ENCODE measurements at regions not wholly inside any gene's neighbourhood (a gene's known extent, or its start where the extent isn't known, plus 50 kb on each side); places are given as distances from the start of the nearest gene placed in this dataset.

- Histone ChIP-seq H2BK5ac (ENCODE audit: low read length) (no peak overlapping the region), H3K4me3 (ENCODE audit: low read length in 2 of 2) (no peak overlapping the region), H3K18ac (ENCODE audit: low read length) (no peak overlapping the region), H3K4me2 (ENCODE audit: insufficient read depth, low read length, poor library complexity, severe bottlenecking) (no peak overlapping the region), H2BK120ac (ENCODE audit: low read depth, low read length) (no peak overlapping the region), H3K4ac (ENCODE audit: low read length) (no peak overlapping the region), H3K9ac (ENCODE audit: low read depth, low read length, poor library complexity) (no peak overlapping the region), H3K4me1 (ENCODE audit: control insufficient read depth in 2 of 2, insufficient read depth in 1 of 2, low read depth in 1 of 2, low read length in 2 of 2) (peaks cover 0 to 4% of the 10 kb centered on the region in 2 donors), H2BK15ac (ENCODE audit: low read length) (no peak overlapping the region), H4K8ac (ENCODE audit: low read depth, low read length) (no peak overlapping the region), H2AFZ (ENCODE audit: low read length) (no peak overlapping the region), H3K36me3 (replicated peaks in 1 of 2; ENCODE audit: control insufficient read depth in 2 of 2, insufficient read depth in 2 of 2, low read length in 2 of 2) (no peaks in the 10 kb centered on the region), H4K91ac (ENCODE audit: low read depth, low read length, poor library complexity) (no peak overlapping the region), H3K23ac (ENCODE audit: low read depth, low read length, poor library complexity) (no peak overlapping the region), H2AK5ac (ENCODE audit: low read depth, low read length) (no peak overlapping the region), H3K79me1 (ENCODE audit: low read depth, low read length) (no peaks in the 10 kb centered on the region), H3K9me3 (replicated peaks in 1 of 2; ENCODE audit: control insufficient read depth in 2 of 2, insufficient read depth in 1 of 2, low read depth in 1 of 2, low read length in 2 of 2) (no peaks in the 10 kb centered on the region), H3K14ac (ENCODE audit: low read length) (no peak overlapping the region), H3K27ac (replicated peaks; ENCODE audit: low read length) (no peak overlapping the region), H3K27me3 (ENCODE audit: control insufficient read depth in 3 of 3, insufficient read depth in 3 of 3, low read depth in 1 of 3, low read length in 3 of 3) (no peaks in the 10 kb centered on the region), H2BK12ac (ENCODE audit: low read length) (no peak overlapping the region)
- no peak for DNase-seq (ENCODE audit: low spot score)
- no CpG with 5 or more reads among the region's 4 CpGs for WGBS, 2 donors (ENCODE audit: extremely low coverage in 2 of 2, insufficient read length in 2 of 2, insufficient replicate concordance in 1 of 2)
Observed at GRCh38 chr7:22890773-22891172, 68.1 kb upstream of the TOMM7 start.

DNA sequence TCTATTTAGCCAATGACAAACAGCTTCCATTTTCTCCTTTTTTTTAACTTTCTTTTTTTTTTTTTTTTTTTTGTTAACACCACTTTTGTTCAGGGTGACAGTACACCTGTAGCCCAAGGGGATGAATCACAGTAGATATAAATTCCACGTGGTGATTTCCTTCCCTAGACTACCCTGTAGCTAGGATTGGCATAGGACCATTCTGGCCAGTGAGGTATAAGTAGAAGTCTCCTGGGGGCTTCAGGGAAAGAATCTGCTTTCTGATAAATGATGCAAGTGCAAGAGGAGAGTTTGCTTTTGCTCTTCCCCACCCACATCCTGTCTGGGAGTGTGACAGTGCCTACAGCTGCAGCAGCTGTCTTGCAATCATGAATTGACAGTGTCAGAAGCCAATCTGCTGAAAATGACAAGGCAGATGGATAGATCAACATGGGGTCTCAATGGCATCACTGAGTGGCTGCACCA, 63.2 kb upstream of the TOMM7 start:
- no peak overlapping the region for H3K23ac ChIP-seq (ENCODE audit: low read depth, low read length, poor library complexity)
- no peak overlapping the region for H3K4me3 ChIP-seq (ENCODE audit: low read length in 2 of 2)
- no peak overlapping the region for H3K14ac ChIP-seq (ENCODE audit: low read length)
- no peak overlapping the region for H2BK15ac ChIP-seq (ENCODE audit: low read length)
- H3K9me3 ChIP-seq (replicated peaks in 1 of 2; ENCODE audit: control insufficient read depth in 2 of 2, insufficient read depth in 1 of 2, low read depth in 1 of 2, low read length in 2 of 2) = no peaks in the 10 kb centered on the region
- H2AFZ ChIP-seq (ENCODE audit: low read length) = peak overlapping the region; percentile 52
- no peak overlapping the region for H2BK12ac ChIP-seq (ENCODE audit: low read length)
- H3K27ac ChIP-seq (replicated peaks; ENCODE audit: low read length) = no peak overlapping the region
- H2BK120ac ChIP-seq (ENCODE audit: low read depth, low read length) = no peak overlapping the region
- no peak overlapping the region for H4K91ac ChIP-seq (ENCODE audit: low read depth, low read length, poor library complexity)
- H3K36me3 ChIP-seq (replicated peaks in 1 of 2; ENCODE audit: control insufficient read depth in 2 of 2, insufficient read depth in 2 of 2, low read length in 2 of 2) = no peaks in the 10 kb centered on the region
- H3K18ac ChIP-seq (ENCODE audit: low read length) = no peak overlapping the region
- no peak overlapping the region for H4K8ac ChIP-seq (ENCODE audit: low read depth, low read length)
- no peak overlapping the region for H2AK5ac ChIP-seq (ENCODE audit: low read depth, low read length)
- H3K4me1 ChIP-seq (ENCODE audit: control insufficient read depth in 2 of 2, insufficient read depth in 1 of 2, low read depth in 1 of 2, low read length in 2 of 2) = peaks cover 0 to 4% of the 10 kb centered on the region in 2 donors
- no peaks in the 10 kb centered on the region for H3K27me3 ChIP-seq (ENCODE audit: control insufficient read depth in 3 of 3, insufficient read depth in 3 of 3, low read depth in 1 of 3, low read length in 3 of 3)
- no peak overlapping the region for H3K9ac ChIP-seq (ENCODE audit: low read depth, low read length, poor library complexity)
- H3K4me2 ChIP-seq (ENCODE audit: insufficient read depth, low read length, poor library complexity, severe bottlenecking) = no peak overlapping the region
- H3K4ac ChIP-seq (ENCODE audit: low read length) = no peak overlapping the region
- H2BK5ac ChIP-seq (ENCODE audit: low read length) = no peak overlapping the region
- no peaks in the 10 kb centered on the region for H3K79me1 ChIP-seq (ENCODE audit: low read depth, low read length)
- no CpG with 5 or more reads among the region's 1 CpG for WGBS, 2 donors (ENCODE audit: extremely low coverage in 2 of 2, insufficient read length in 2 of 2, insufficient replicate concordance in 1 of 2)
- DNase-seq (ENCODE audit: low spot score) = no peak

DNA sequence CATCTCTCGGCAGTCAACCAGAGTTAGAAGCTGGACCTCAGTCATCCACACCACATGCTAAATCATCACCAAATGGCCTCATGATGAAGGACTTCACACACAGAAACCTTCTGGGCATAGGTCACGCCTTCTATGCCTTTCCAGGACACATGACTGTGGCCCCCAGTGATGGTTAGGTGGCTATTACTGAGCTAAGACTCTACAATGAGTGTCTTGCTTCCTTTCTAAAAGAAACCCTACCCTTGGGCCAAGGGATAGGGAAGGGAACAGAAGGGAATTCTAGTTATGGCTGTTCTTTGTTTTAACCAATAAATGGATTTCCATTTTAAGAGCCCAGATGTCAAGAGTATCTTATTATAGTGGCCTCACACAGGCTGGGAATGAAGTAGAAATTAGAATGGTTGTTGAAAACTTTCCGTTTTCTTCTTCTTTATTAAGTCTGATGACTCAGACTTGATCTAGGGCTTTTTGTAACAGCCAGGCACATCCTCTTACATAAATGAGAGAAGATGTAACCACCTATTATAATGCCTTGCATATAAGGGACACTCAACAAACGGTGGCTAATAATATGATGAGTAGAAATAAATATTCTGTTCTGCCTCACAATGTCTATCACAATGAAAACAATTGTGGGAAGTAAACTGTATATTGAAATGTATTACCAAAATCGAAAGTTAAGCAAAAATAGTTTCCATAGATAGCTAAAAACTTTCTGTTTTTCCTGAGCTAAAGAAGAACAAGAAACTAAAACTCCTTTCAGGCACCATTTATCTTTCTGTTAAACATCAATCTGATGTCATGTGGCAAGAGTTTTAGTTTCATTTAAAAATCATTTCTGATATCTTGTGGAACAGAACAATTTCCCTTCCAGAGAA, 62.5 kb upstream of the TOMM7 start:
- Histone ChIP-seq H2BK5ac (ENCODE audit: low read length) (no peak overlapping the region), H3K9me3 (replicated peaks in 1 of 2; ENCODE audit: control insufficient read depth in 2 of 2, insufficient read depth in 1 of 2, low read depth in 1 of 2, low read length in 2 of 2) (no peaks in the 10 kb centered on the region), H4K91ac (ENCODE audit: low read depth, low read length, poor library complexity) (no peak overlapping the region), H3K14ac (ENCODE audit: low read length) (no peak overlapping the region), H2BK15ac (ENCODE audit: low read length) (no peak overlapping the region), H4K8ac (ENCODE audit: low read depth, low read length) (no peak overlapping the region), H3K18ac (ENCODE audit: low read length) (no peak overlapping the region), H3K27ac (replicated peaks; ENCODE audit: low read length) (no peak overlapping the region), H3K4me1 (ENCODE audit: control insufficient read depth in 2 of 2, insufficient read depth in 1 of 2, low read depth in 1 of 2, low read length in 2 of 2) (peaks cover under 1 to 4% of the 10 kb centered on the region in 2 donors), H2AK5ac (ENCODE audit: low read depth, low read length) (no peak overlapping the region), H3K27me3 (ENCODE audit: control insufficient read depth in 3 of 3, insufficient read depth in 3 of 3, low read depth in 1 of 3, low read length in 3 of 3) (no peaks in the 10 kb centered on the region), H3K4me2 (ENCODE audit: insufficient read depth, low read length, poor library complexity, severe bottlenecking) (no peak overlapping the region), H3K79me1 (ENCODE audit: low read depth, low read length) (no peaks in the 10 kb centered on the region), H2BK120ac (ENCODE audit: low read depth, low read length) (no peak overlapping the region), H3K9ac (ENCODE audit: low read depth, low read length, poor library complexity) (no peak overlapping the region), H3K4me3 (ENCODE audit: low read length in 2 of 2) (peak overlapping the region in 1 of 2 donors; percentile 24), H3K4ac (ENCODE audit: low read length) (no peak overlapping the region), H3K36me3 (replicated peaks in 1 of 2; ENCODE audit: control insufficient read depth in 2 of 2, insufficient read depth in 2 of 2, low read length in 2 of 2) (no peaks in the 10 kb centered on the region), H2AFZ (ENCODE audit: low read length) (no peak overlapping the region), H3K23ac (ENCODE audit: low read depth, low read length, poor library complexity) (no peak overlapping the region), H2BK12ac (ENCODE audit: low read length) (no peak overlapping the region)
- DNase-seq (ENCODE audit: low spot score) = no peak
- no CpG with 5 or more reads among the region's 5 CpGs for WGBS, 2 donors (ENCODE audit: extremely low coverage in 2 of 2, insufficient read length in 2 of 2, insufficient replicate concordance in 1 of 2)

GRCh38 chr7:22882106-22882505, 59.5 kb upstream of the TOMM7 start:
- H4K91ac ChIP-seq (ENCODE audit: low read depth, low read length, poor library complexity) = no peak overlapping the region
- peaks cover 2 to 4% of the 10 kb centered on the region in 2 donors for H3K4me1 ChIP-seq (ENCODE audit: control insufficient read depth in 2 of 2, insufficient read depth in 1 of 2, low read depth in 1 of 2, low read length in 2 of 2)
- H3K9ac ChIP-seq (ENCODE audit: low read depth, low read length, poor library complexity) = no peak overlapping the region
- no peak overlapping the region for H2BK15ac ChIP-seq (ENCODE audit: low read length)
- no peak overlapping the region for H3K4ac ChIP-seq (ENCODE audit: low read length)
- no CpG with 5 or more reads among the region's 3 CpGs for WGBS, 2 donors (ENCODE audit: extremely low coverage in 2 of 2, insufficient read length in 2 of 2, insufficient replicate concordance in 1 of 2)
- H2AFZ ChIP-seq (ENCODE audit: low read length) = no peak overlapping the region
- no peaks in the 10 kb centered on the region for H3K36me3 ChIP-seq (replicated peaks in 1 of 2; ENCODE audit: control insufficient read depth in 2 of 2, insufficient read depth in 2 of 2, low read length in 2 of 2)
- no peaks in the 10 kb centered on the region for H3K79me1 ChIP-seq (ENCODE audit: low read depth, low read length)
- H2AK5ac ChIP-seq (ENCODE audit: low read depth, low read length) = no peak overlapping the region
- no peak for DNase-seq (ENCODE audit: low spot score)
- H3K4me2 ChIP-seq (ENCODE audit: insufficient read depth, low read length, poor library complexity, severe bottlenecking) = no peak overlapping the region
- no peaks in the 10 kb centered on the region for H3K9me3 ChIP-seq (replicated peaks in 1 of 2; ENCODE audit: control insufficient read depth in 2 of 2, insufficient read depth in 1 of 2, low read depth in 1 of 2, low read length in 2 of 2)
- no peak overlapping the region for H3K14ac ChIP-seq (ENCODE audit: low read length)
- H3K23ac ChIP-seq (ENCODE audit: low read depth, low read length, poor library complexity) = no peak overlapping the region
- no peak overlapping the region for H2BK12ac ChIP-seq (ENCODE audit: low read length)
- H2BK5ac ChIP-seq (ENCODE audit: low read length) = no peak overlapping the region
- H3K4me3 ChIP-seq (ENCODE audit: low read length in 2 of 2) = no peak overlapping the region
- H3K18ac ChIP-seq (ENCODE audit: low read length) = no peak overlapping the region
- no peak overlapping the region for H3K27ac ChIP-seq (replicated peaks; ENCODE audit: low read length)
- H2BK120ac ChIP-seq (ENCODE audit: low read depth, low read length) = no peak overlapping the region
- no peak overlapping the region for H4K8ac ChIP-seq (ENCODE audit: low read depth, low read length)
- H3K27me3 ChIP-seq (ENCODE audit: control insufficient read depth in 3 of 3, insufficient read depth in 3 of 3, low read depth in 1 of 3, low read length in 3 of 3) = no peaks in the 10 kb centered on the region

Measured in neuronal stem cell (in vitro differentiated cells).